Thyroid gland (tissue), 4 donors: ENCODE measurements at regions not wholly inside any gene's neighbourhood (a gene's known extent, or its start where the extent isn't known, plus 50 kb on each side); places are given as distances from the start of the nearest gene placed in this dataset.

Experiments used
- POLR2A ChIP-seq, 2 donors: fragments of 450-650 bp; IDR thresholded peaks; one replicate each; pipeline ENCODE4 v1.6.1; 2017; ENCODE audit warnings: antibody characterized with exemption in 2 of 2, mild to moderate bottlenecking in 2 of 2, moderate library complexity in 1 of 2
- TF ChIP-seq, protein P1 (sequence below), 6 experiments: fragments of 200-600 bp in 3 of 6; fragments of 450-650 bp in 3 of 6; sonication (generic) in 3 of 6; IDR thresholded peaks; one replicate each; pipeline ENCODE4 v1.5.1; 2016 to 2019; ENCODE audit warnings: antibody characterized with exemption in 6 of 6, mild to moderate bottlenecking in 2 of 6, inconsistent platforms in 1 of 6, moderate library complexity in 1 of 6

GRCh38 chr7:28237363-28237762 lies 56.8 kb upstream of the JAZF1 start:
- TF ChIP-seq, protein P1, sequence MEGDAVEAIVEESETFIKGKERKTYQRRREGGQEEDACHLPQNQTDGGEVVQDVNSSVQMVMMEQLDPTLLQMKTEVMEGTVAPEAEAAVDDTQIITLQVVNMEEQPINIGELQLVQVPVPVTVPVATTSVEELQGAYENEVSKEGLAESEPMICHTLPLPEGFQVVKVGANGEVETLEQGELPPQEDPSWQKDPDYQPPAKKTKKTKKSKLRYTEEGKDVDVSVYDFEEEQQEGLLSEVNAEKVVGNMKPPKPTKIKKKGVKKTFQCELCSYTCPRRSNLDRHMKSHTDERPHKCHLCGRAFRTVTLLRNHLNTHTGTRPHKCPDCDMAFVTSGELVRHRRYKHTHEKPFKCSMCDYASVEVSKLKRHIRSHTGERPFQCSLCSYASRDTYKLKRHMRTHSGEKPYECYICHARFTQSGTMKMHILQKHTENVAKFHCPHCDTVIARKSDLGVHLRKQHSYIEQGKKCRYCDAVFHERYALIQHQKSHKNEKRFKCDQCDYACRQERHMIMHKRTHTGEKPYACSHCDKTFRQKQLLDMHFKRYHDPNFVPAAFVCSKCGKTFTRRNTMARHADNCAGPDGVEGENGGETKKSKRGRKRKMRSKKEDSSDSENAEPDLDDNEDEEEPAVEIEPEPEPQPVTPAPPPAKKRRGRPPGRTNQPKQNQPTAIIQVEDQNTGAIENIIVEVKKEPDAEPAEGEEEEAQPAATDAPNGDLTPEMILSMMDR (IDR thresholded peaks at IDR 0.05), result no peak
- no peak for TF ChIP-seq POLR2A (IDR thresholded peaks at IDR 0.05)
